PC-3 (cell line): ENCODE measurements at regions not wholly inside any gene's neighbourhood (a gene's known extent, or its start where the extent isn't known, plus 50 kb on each side); places are given as distances from the start of the nearest gene placed in this dataset.

ENCODE experiments used
- ATAC-seq: fragments of 200-7000 bp; cut with Tn5 transposase; 2 replicates; pipeline ENCODE4 v1.9.1; 2020; ENCODE audit warnings: mild to moderate bottlenecking, moderate library complexity
- BruUV-seq: library from RNA; stranded (reverse); fragments of 400-500 nt; replicated peaks from 2 replicates; lab custom pipeline; 2021; lab: Mats Ljungman, UMichigan
- CTCF ChIA-PET: fragments of 300-600 bp; sonication (Branson Sonifier 250); formaldehyde crosslinking; loops from one replicate; lab custom pipeline; 2022; ENCODE audit warnings: antibody characterized with exemption; lab: Charles Lee
- POLR2A ChIA-PET: fragments of 300-600 bp; sonication (Branson Sonifier 250); formaldehyde crosslinking; loops from one replicate; lab custom pipeline; 2022; ENCODE audit warnings: antibody characterized with exemption; ENCODE audit not compliant: unreplicated experiment; lab: Charles Lee
- DNase-seq: peaks from one replicate; pipeline ENCODE4 v3.0.0-alpha.2; 2015
- H2AFZ ChIP-seq: fragments of 300-600 bp; sonication (generic); 2 replicates; pipeline ENCODE4 v1.6.0; 2016; ENCODE audit warnings: antibody characterized with exemption, low read length
- H3F3A ChIP-seq: fragments of 300-600 bp; sonication (generic); one replicate; pipeline ENCODE4 v1.6.0; 2017; ENCODE audit warnings: antibody characterized with exemption, low read length, control low read depth, mild to moderate bottlenecking; ENCODE audit not compliant: unreplicated experiment
- H3K27ac ChIP-seq: fragments of 300-600 bp; sonication (generic); 2 replicates; pipeline ENCODE4 v1.5.1; 2016; ENCODE audit warnings: mild to moderate bottlenecking, low read length
- H3K27me3 ChIP-seq: fragments of 300-600 bp; sonication (generic); 2 replicates; pipeline ENCODE4 v1.6.1; 2016; ENCODE audit warnings: low read length, mixed read lengths
- H3K36me3 ChIP-seq: fragments of 300-600 bp; sonication (generic); 2 replicates; pipeline ENCODE4 v1.6.1; 2016; ENCODE audit warnings: low read depth, mixed run types, low read length, mixed read lengths
- H3K4me1 ChIP-seq: fragments of 300-600 bp; sonication (generic); 2 replicates; pipeline ENCODE4 v1.5.1; 2016; ENCODE audit warnings: low read length; ENCODE audit not compliant: insufficient read depth
- H3K4me2 ChIP-seq: fragments of 300-600 bp; sonication (generic); 2 replicates; pipeline ENCODE4 v1.6.0; 2016; ENCODE audit warnings: low read length
- H3K4me3 ChIP-seq: fragments of 300-600 bp; sonication (generic); 2 replicates; pipeline ENCODE4 v1.5.1; 2016; ENCODE audit warnings: mild to moderate bottlenecking, low read length, mixed read lengths
- H3K79me2 ChIP-seq: fragments of 300-600 bp; sonication (generic); 2 replicates; pipeline ENCODE4 v1.6.1; 2017; ENCODE audit warnings: low read length, mixed read lengths
- H3K9ac ChIP-seq: fragments of 300-600 bp; sonication (generic); 2 replicates; pipeline ENCODE4 v1.6.0; 2016; ENCODE audit warnings: mild to moderate bottlenecking, low read length
- H3K9me2 ChIP-seq: fragments of 300-600 bp; sonication (generic); replicated peaks from 2 replicates; pipeline ENCODE4 v1.6.1; 2016; ENCODE audit warnings: mixed run types, low read length, mixed read lengths
- H3K9me3 ChIP-seq: fragments of 300-600 bp; sonication (generic); 2 replicates; pipeline ENCODE4 v1.6.1; 2016; ENCODE audit warnings: low read length, mixed read lengths
- H4K20me1 ChIP-seq: fragments of 300-600 bp; sonication (generic); 2 replicates; pipeline ENCODE4 v1.6.1; 2016; ENCODE audit warnings: low read length, mixed read lengths
- CTCF ChIP-seq: fragments of 300-600 bp; sonication (generic); conservative IDR thresholded peaks from 2 replicates; pipeline ENCODE4 v1.5.1; 2017; ENCODE audit warnings: antibody characterized with exemption, low read depth, mild to moderate bottlenecking, low read length
- EZH2 ChIP-seq: fragments of 300-600 bp; sonication (generic); IDR thresholded peaks from one replicate; pipeline ENCODE4 v1.6.1; 2017; ENCODE audit warnings: antibody characterized with exemption, mild to moderate bottlenecking, low read length; ENCODE audit not compliant: unreplicated experiment
- EZH2phosphoT487 ChIP-seq: fragments of 300-600 bp; sonication (generic); IDR thresholded peaks from 2 replicates; pipeline ENCODE4 v1.6.1; 2018; ENCODE audit warnings: mild to moderate bottlenecking, antibody characterized with exemption, low read length, borderline replicate concordance
- intact Hi-C: fragments of 100-400 bp; cut with micrococcal nuclease; formaldehyde crosslinking; loops from 2 replicates; pipeline ENCODE4 v1.9.0; 2023

- BruUV-seq: no TSS peak
These were observed 484.0 kb downstream of the SPRY1 start for GRCh38 chr4:123880631-123881030.

GRCh38 chr4:123884922-123885321 lies 488.3 kb downstream of the SPRY1 start:
- no peak for TF ChIP-seq CTCF
- no peak for TF ChIP-seq EZH2phosphoT487
- no peak for TF ChIP-seq EZH2
- Histone ChIP-seq H3K9me3 (no peaks in the 10 kb centered on the region), H2AFZ (no peak overlapping the region), H3K9me2 (no peaks in the 10 kb centered on the region), H4K20me1 (no peaks in the 10 kb centered on the region), H3K4me3 (no peak overlapping the region), H3K4me2 (no peak overlapping the region), H3K9ac (no peak overlapping the region), H3F3A (no peaks in the 10 kb centered on the region), H3K4me1 (no peaks in the 10 kb centered on the region), H3K36me3 (no peaks in the 10 kb centered on the region), H3K27me3 (no peaks in the 10 kb centered on the region), H3K27ac (no peak overlapping the region), H3K79me2 (no peaks in the 10 kb centered on the region)
- BruUV-seq: no TSS peak
- CTCF ChIA-PET: no interaction called here
- ATAC-seq (no peak), DNase-seq (no peak)
- intact Hi-C loops: no loop called here
- POLR2A ChIA-PET: no interaction called here

More at GRCh38 chr4:123880631-123881030, 484.0 kb downstream of the SPRY1 start:
- DNase-seq (no peak), ATAC-seq (no peak)
- no peaks in the 10 kb centered on the region for H3K9me3 ChIP-seq
- CTCF ChIA-PET: no interaction called here
- TF ChIP-seq EZH2phosphoT487 (no peak), EZH2 (no peak), CTCF (no peak)
- H3K4me2 ChIP-seq: no peak overlapping the region
- H3K4me3 ChIP-seq: no peak overlapping the region
- H3K4me1 ChIP-seq: peaks cover 9% of the 10 kb centered on the region
- H3K9ac ChIP-seq: no peak overlapping the region
- H3K27ac ChIP-seq: no peak overlapping the region
- no peaks in the 10 kb centered on the region for H4K20me1 ChIP-seq
- H3K9me2 ChIP-seq: no peaks in the 10 kb centered on the region
- H3K79me2 ChIP-seq: no peaks in the 10 kb centered on the region
- intact Hi-C loops: no loop called here
- H3F3A ChIP-seq: no peaks in the 10 kb centered on the region
- no peaks in the 10 kb centered on the region for H3K36me3 ChIP-seq
- no peaks in the 10 kb centered on the region for H3K27me3 ChIP-seq
- H2AFZ ChIP-seq: no peak overlapping the region
- POLR2A ChIA-PET: no interaction called here

- Histone ChIP-seq H3K27ac (no peak overlapping the region), H2AFZ (no peak overlapping the region), H3K79me2 (no peaks in the 10 kb centered on the region)
These were observed 492.9 kb downstream of the SPRY1 start for GRCh38 chr4:123889507-123889906.

More at GRCh38 chr4:123889507-123889906, 492.9 kb downstream of the SPRY1 start:
- H3K4me3 ChIP-seq: no peak overlapping the region
- intact Hi-C loops: no loop called here
- no peaks in the 10 kb centered on the region for H3F3A ChIP-seq
- H3K4me1 ChIP-seq: no peaks in the 10 kb centered on the region
- no peaks in the 10 kb centered on the region for H3K9me3 ChIP-seq
- no peaks in the 10 kb centered on the region for H3K9me2 ChIP-seq
- no peak for ATAC-seq
- ChIA-PET POLR2A (no interaction called here), CTCF (no interaction called here)
- H3K27me3 ChIP-seq: no peaks in the 10 kb centered on the region
- BruUV-seq: no TSS peak
- TF ChIP-seq CTCF (no peak), EZH2 (no peak), EZH2phosphoT487 (no peak)
- H3K36me3 ChIP-seq: no peaks in the 10 kb centered on the region
- H4K20me1 ChIP-seq: no peaks in the 10 kb centered on the region
- H3K9ac ChIP-seq: no peak overlapping the region
- no peak overlapping the region for H3K4me2 ChIP-seq
- DNase-seq: no peak
